Esophagus muscularis mucosa (tissue), 3 donors: ENCODE measurements at regions not wholly inside any gene's neighbourhood (a gene's known extent, or its start where the extent isn't known, plus 50 kb on each side); places are given as distances from the start of the nearest gene placed in this dataset.

Experiments used
- POLR2A ChIP-seq: fragments of 450-650 bp; IDR thresholded peaks from one replicate; pipeline ENCODE4 v1.6.1; 2017; ENCODE audit warnings: antibody characterized with exemption, moderate library complexity, mild to moderate bottlenecking, low read depth
- TF ChIP-seq, protein P1 (sequence below), 3 experiments: fragments of 200-600 bp in 2 of 3; fragments of 450-650 bp in 1 of 3; sonication (generic) in 2 of 3; IDR thresholded peaks; one replicate each; pipeline ENCODE4 v1.5.1; 2017 to 2019; ENCODE audit warnings: antibody characterized with exemption in 3 of 3, mild to moderate bottlenecking in 2 of 3, moderate library complexity in 1 of 3

DNA sequence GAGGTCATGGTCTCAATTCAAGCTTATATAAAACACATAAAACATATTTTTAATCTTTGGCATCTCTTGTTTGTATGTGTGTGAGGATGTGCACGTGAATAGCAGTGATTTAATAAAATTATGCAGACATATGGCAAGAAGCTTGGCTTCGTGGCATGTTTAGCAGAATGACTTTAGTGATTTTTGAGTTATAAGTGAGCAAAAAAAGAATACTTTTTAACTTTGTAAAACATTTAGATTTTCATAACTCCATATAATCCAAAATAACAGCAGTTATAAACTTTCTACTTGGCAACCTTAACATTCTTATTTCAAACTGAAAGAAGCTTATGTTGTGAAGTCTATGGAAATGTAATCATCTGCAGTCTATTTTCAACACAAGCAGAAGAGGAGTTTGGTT is 120.6 kb downstream of the SLITRK1 start:
- TF ChIP-seq POLR2A: no peak
- TF ChIP-seq, protein P1, sequence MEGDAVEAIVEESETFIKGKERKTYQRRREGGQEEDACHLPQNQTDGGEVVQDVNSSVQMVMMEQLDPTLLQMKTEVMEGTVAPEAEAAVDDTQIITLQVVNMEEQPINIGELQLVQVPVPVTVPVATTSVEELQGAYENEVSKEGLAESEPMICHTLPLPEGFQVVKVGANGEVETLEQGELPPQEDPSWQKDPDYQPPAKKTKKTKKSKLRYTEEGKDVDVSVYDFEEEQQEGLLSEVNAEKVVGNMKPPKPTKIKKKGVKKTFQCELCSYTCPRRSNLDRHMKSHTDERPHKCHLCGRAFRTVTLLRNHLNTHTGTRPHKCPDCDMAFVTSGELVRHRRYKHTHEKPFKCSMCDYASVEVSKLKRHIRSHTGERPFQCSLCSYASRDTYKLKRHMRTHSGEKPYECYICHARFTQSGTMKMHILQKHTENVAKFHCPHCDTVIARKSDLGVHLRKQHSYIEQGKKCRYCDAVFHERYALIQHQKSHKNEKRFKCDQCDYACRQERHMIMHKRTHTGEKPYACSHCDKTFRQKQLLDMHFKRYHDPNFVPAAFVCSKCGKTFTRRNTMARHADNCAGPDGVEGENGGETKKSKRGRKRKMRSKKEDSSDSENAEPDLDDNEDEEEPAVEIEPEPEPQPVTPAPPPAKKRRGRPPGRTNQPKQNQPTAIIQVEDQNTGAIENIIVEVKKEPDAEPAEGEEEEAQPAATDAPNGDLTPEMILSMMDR (IDR thresholded peaks at IDR 0.05): no peak
